Activated T-cell treated with anti-CD3 and anti-CD28 coated beads, Interleukin-2, amount 50 U/mL, for 24 hours (primary cell): ENCODE measurements at regions not wholly inside any gene's neighbourhood (a gene's known extent, or its start where the extent isn't known, plus 50 kb on each side); places are given as distances from the start of the nearest gene placed in this dataset.
"Not testable (repeated sequence)": the region's sequence is repeated elsewhere in the genome, so short reads cannot be mapped to it uniquely, and the experiment has no call there.

Experiments used
- DNase-seq: peaks from one replicate; pipeline ENCODE4 v3.0.0-alpha.2; 2020
- H3K27ac Mint-ChIP-seq: 2 replicates; pipeline ENCODE4 v1.8.0; 2020; ENCODE audit warnings: mild to moderate bottlenecking, mixed read lengths
- H3K27me3 Mint-ChIP-seq: 2 replicates; pipeline ENCODE4 v1.8.0; 2020; ENCODE audit warnings: mixed read lengths
- H3K36me3 Mint-ChIP-seq: 2 replicates; pipeline ENCODE4 v1.8.0; 2020; ENCODE audit warnings: low read depth, mixed read lengths
- H3K4me1 Mint-ChIP-seq: 2 replicates; pipeline ENCODE4 v1.8.0; 2020; ENCODE audit warnings: low read depth, mixed read lengths
- H3K4me3 Mint-ChIP-seq: 2 replicates; pipeline ENCODE4 v1.8.0; 2020; ENCODE audit warnings: mild to moderate bottlenecking, moderate library complexity, mixed read lengths
- H3K9me3 Mint-ChIP-seq: 2 replicates; pipeline ENCODE4 v1.8.0; 2020; ENCODE audit warnings: mixed read lengths

DNA sequence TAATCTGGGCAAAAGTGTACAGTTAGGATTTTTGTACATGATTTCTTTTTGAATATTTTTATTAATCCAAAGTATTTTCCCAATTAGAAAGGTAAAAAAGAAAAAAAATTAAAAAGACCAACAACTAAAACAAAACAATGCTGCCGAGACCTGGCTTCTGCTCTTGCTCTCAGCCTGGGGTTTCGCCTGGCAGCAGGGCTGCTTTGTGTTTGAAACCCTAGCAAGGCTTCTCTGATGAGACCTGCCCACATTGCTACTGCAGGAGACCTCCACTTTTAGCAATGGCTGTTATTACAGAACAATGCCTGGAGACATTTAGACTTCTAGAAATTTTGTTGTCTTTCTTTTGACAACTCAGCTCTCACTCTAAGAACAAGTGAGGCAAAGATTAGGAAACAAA lies 1153.0 kb upstream of the TMEM132C start:
- H3K27me3 Mint-ChIP-seq, result peaks cover 30% of the 10 kb centered on the region
- H3K4me1 Mint-ChIP-seq, result no peaks in the 10 kb centered on the region
- no peak for DNase-seq
- H3K9me3 Mint-ChIP-seq, result no peaks in the 10 kb centered on the region
- H3K27ac Mint-ChIP-seq, result no peak overlapping the region
- no peaks in the 10 kb centered on the region for H3K36me3 Mint-ChIP-seq
- H3K4me3 Mint-ChIP-seq, result no peak overlapping the region

DNA sequence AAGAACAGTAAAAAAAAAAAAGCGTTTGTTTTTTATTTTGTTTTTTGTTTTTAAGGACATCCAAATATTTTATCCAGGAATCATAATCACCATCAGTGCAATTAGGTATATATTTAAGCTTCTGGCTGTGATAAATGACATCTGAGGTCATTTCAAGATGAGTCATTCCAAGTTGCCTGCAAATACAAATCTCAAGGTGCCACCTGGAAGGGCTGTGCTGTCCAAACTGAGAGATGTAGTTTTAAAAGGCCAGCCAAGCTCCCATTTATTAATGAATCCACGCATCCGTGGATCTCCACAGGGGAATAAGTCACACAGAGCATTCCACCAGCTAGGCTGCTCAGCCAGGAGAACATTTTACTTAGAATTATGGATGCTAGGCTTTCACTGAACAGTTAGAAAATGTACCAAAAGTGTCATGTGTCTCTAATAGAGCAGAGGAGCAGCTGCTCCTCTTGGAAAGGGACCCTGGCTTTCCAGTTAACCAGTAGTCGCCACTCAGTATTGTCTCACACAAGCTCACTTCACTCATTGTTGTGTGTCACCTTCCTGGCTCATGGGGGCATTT lies 1151.4 kb upstream of the TMEM132C start:
- H3K9me3 Mint-ChIP-seq, result no peaks in the 10 kb centered on the region
- no peak overlapping the region for H3K4me3 Mint-ChIP-seq
- H3K27me3 Mint-ChIP-seq, result peaks cover 24% of the 10 kb centered on the region
- H3K4me1 Mint-ChIP-seq, result no peaks in the 10 kb centered on the region
- DNase-seq, result no peak
- H3K27ac Mint-ChIP-seq, result no peak overlapping the region
- H3K36me3 Mint-ChIP-seq, result no peaks in the 10 kb centered on the region

DNA sequence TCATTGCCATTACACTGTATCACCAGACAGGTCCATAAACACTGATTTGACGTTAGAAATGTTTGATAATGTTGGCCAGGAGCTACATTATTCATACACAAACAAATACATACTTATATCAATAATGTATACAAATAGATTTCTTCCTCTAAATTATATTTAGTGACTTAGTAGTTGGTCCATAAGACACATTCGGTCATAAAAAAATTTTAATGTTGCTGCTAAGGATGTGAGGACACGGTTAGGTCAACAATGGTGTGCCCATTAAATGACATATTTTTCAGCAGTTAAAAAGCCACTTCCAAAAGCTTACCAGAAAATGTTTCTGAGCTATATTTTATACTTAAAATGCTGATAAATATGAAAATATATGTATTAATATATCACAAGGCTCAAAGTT lies 1148.7 kb upstream of the TMEM132C start:
- peaks cover 27% of the 10 kb centered on the region for H3K27me3 Mint-ChIP-seq
- DNase-seq, result no peak
- no peaks in the 10 kb centered on the region for H3K4me1 Mint-ChIP-seq
- no peaks in the 10 kb centered on the region for H3K36me3 Mint-ChIP-seq
- no peaks in the 10 kb centered on the region for H3K9me3 Mint-ChIP-seq
- H3K27ac Mint-ChIP-seq, result no peak overlapping the region
- H3K4me3 Mint-ChIP-seq, result no peak overlapping the region

DNA sequence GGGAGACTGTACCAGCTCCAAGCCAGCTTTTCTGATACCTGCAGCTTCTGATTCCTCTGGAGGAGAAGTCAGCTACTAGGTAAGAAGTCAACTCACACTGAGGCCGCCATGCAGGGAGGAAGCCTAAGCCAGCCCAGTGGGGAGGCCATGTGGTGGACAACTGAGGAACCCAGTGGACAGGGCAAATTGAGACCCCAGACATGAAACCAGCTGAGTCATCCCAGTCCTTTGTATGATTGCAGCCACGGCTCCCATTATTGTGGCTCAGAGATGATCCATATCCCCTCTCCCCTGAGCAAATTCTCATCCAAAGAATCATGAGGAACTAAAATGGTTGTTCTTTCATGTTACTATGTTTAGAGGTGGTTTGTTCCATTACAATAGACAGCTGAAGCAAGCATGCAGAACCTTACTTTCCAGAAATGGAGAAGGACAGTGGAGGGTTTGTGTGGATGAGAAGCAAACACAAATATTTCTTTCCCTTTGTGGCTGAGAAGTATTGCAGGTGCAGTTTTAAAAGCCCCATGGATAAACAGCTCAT lies 1147.3 kb upstream of the TMEM132C start:
- Mint-ChIP-seq H3K27me3 (peaks cover 25% of the 10 kb centered on the region), H3K36me3 (no peaks in the 10 kb centered on the region), H3K4me1 (no peaks in the 10 kb centered on the region), H3K27ac (no peak overlapping the region), H3K9me3 (no peaks in the 10 kb centered on the region), H3K4me3 (no peak overlapping the region)
- no peak for DNase-seq

GRCh38 chr12:127120851-127121250 lies 1146.1 kb upstream of the TMEM132C start:
- no peak overlapping the region for H3K27ac Mint-ChIP-seq

DNA sequence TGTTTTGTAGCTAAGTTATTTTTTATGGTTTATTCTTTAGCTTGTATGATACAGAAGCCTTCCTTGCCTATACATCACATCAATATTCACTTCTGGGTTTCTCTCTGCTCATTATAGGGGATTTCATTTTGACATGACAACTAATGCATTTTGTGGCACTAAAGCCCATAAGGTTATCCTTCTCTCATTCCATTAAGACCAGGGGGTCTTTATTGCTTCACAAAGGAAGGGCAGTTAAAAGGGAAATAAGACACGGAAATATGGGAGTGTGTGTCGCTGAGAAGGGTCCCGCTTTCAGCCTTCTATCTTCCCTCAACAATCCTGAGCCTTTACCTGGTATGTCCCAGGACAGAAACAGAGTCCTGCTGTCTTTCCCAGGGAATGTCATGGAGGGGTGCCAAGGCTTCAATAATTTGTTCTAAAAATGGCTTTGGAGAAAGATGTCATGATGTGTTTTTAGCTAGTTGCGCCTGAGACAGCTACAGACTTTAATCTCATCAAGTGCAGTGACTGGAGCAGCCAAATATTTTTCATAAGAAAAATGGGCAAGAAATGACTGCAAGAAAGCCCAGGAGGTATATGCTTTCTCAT lies 1145.4 kb upstream of the TMEM132C start:
- DNase-seq, result no peak
- no peak overlapping the region for H3K27ac Mint-ChIP-seq
- no peaks in the 10 kb centered on the region for H3K9me3 Mint-ChIP-seq
- H3K27me3 Mint-ChIP-seq, result peaks cover 21% of the 10 kb centered on the region
- H3K4me1 Mint-ChIP-seq, result peaks cover 13% of the 10 kb centered on the region
- no peaks in the 10 kb centered on the region for H3K36me3 Mint-ChIP-seq
- no peak overlapping the region for H3K4me3 Mint-ChIP-seq

More at GRCh38 chr12:127120851-127121250, 1146.1 kb upstream of the TMEM132C start:
- peaks cover 6% of the 10 kb centered on the region for H3K4me1 Mint-ChIP-seq
- peaks cover 25% of the 10 kb centered on the region for H3K27me3 Mint-ChIP-seq
- no peak for DNase-seq
- H3K4me3 Mint-ChIP-seq, result no peak overlapping the region
- no peaks in the 10 kb centered on the region for H3K36me3 Mint-ChIP-seq
- no peaks in the 10 kb centered on the region for H3K9me3 Mint-ChIP-seq

GRCh38 chr12:127125607-127126259 lies 1141.2 kb upstream of the TMEM132C start:
- no peaks in the 10 kb centered on the region for H3K36me3 Mint-ChIP-seq
- H3K4me1 Mint-ChIP-seq, result peaks cover 13% of the 10 kb centered on the region
- H3K4me3 Mint-ChIP-seq, result no peak overlapping the region

GRCh38 chr12:127126260-127126628 lies 1140.7 kb upstream of the TMEM132C start:
- peaks cover 13% of the 10 kb centered on the region for H3K4me1 Mint-ChIP-seq
- H3K36me3 Mint-ChIP-seq, result no peaks in the 10 kb centered on the region
- H3K4me3 Mint-ChIP-seq, result no peak overlapping the region
- no peak for DNase-seq
- H3K27ac Mint-ChIP-seq, result no peak overlapping the region
- no peaks in the 10 kb centered on the region for H3K9me3 Mint-ChIP-seq
- peaks cover 20% of the 10 kb centered on the region for H3K27me3 Mint-ChIP-seq

More at GRCh38 chr12:127125607-127126259, 1141.2 kb upstream of the TMEM132C start:
- DNase-seq, result no peak
- H3K9me3 Mint-ChIP-seq, result no peaks in the 10 kb centered on the region
- H3K27me3 Mint-ChIP-seq, result peaks cover 20% of the 10 kb centered on the region
- peak overlapping the region; percentile 68 for H3K27ac Mint-ChIP-seq

GRCh38 chr12:127127897-127128296 lies 1139.1 kb upstream of the TMEM132C start:
- Mint-ChIP-seq H3K9me3 (no peaks in the 10 kb centered on the region), H3K27ac (no peak overlapping the region), H3K27me3 (peaks cover 18% of the 10 kb centered on the region), H3K4me3 (no peak overlapping the region), H3K4me1 (peaks cover 13% of the 10 kb centered on the region), H3K36me3 (no peaks in the 10 kb centered on the region)
- DNase-seq, result no peak

GRCh38 chr12:127130506-127131124 lies 1136.4 kb upstream of the TMEM132C start:
- Mint-ChIP-seq H3K27ac (no peak overlapping the region), H3K9me3 (no peaks in the 10 kb centered on the region), H3K36me3 (no peaks in the 10 kb centered on the region), H3K27me3 (peaks cover 16% of the 10 kb centered on the region), H3K4me1 (peaks cover 9% of the 10 kb centered on the region), H3K4me3 (no peak overlapping the region)
- no peak for DNase-seq

- no peak overlapping the region for H3K4me3 Mint-ChIP-seq
- peaks cover 10% of the 10 kb centered on the region for H3K27me3 Mint-ChIP-seq
- H3K9me3 Mint-ChIP-seq, result peaks cover 16% of the 10 kb centered on the region
- H3K36me3 Mint-ChIP-seq, result no peaks in the 10 kb centered on the region
- H3K27ac Mint-ChIP-seq, result no peak overlapping the region
- DNase-seq, result no peak
- H3K4me1 Mint-ChIP-seq, result no peaks in the 10 kb centered on the region
Measured at GRCh38 chr12:127133675-127134335, 1133.2 kb upstream of the TMEM132C start.

- H3K27me3 Mint-ChIP-seq, H3K36me3 Mint-ChIP-seq, H3K4me3 Mint-ChIP-seq: not testable (repeated sequence)
Measured at GRCh38 chr12:127140864-127141484, 1126.0 kb upstream of the TMEM132C start.

DNA sequence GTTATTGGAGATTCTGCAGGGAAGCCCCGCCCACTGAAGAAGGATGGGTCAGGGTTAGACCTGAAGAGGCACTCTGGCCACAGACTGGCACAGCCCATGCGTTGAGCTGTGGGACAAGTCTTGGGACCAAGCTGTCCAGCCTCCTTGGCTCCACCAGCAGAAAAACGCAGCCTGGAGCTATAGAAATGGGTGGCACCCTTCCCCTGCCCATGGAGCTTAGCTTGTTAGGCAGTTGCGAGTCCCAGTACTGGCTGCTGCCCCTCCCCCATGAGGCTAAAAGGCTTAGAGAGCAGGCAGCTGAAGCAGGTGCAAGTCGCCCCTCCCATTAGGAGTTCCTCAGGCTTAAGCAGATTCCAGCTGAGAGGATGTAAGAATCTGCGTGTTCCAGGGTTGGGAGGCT lies 1124.0 kb upstream of the TMEM132C start:
- Mint-ChIP-seq H3K27me3 (peaks cover 6% of the 10 kb centered on the region), H3K4me1 (peaks cover 9% of the 10 kb centered on the region), H3K9me3 (peaks cover 39% of the 10 kb centered on the region), H3K36me3 (peaks cover 2% of the 10 kb centered on the region), H3K4me3 (no peak overlapping the region), H3K27ac (no peak overlapping the region)
- DNase-seq, result no peak

More at GRCh38 chr12:127140864-127141484, 1126.0 kb upstream of the TMEM132C start:
- H3K9me3 Mint-ChIP-seq, result peaks cover 45% of the 10 kb centered on the region
- not testable (repeated sequence) for H3K27ac Mint-ChIP-seq, DNase-seq, H3K4me1 Mint-ChIP-seq

GRCh38 chr12:127144770-127145169 lies 1122.2 kb upstream of the TMEM132C start:
- Mint-ChIP-seq H3K36me3 (peaks cover 2% of the 10 kb centered on the region), H3K27me3 (peaks cover 6% of the 10 kb centered on the region), H3K9me3 (peaks cover 26% of the 10 kb centered on the region), H3K4me1 (peaks cover 9% of the 10 kb centered on the region), H3K27ac (no peak overlapping the region), H3K4me3 (no peak overlapping the region)
- DNase-seq, result no peak
